Endothelial cell of umbilical vein (primary cell): ENCODE measurements at regions not wholly inside any gene's neighbourhood (a gene's known extent, or its start where the extent isn't known, plus 50 kb on each side); places are given as distances from the start of the nearest gene placed in this dataset.

Experiments used
- CTCF ChIP-seq, 2 donors: IDR thresholded peaks; 1 replicate in 1 of 2; 2 replicates in 1 of 2; pipeline ENCODE4 v1.5.1; 2011; ENCODE audit warnings: low read length in 2 of 2, mild to moderate bottlenecking in 2 of 2, moderate library complexity in 2 of 2, control low read depth in 1 of 2, inconsistent platforms in 1 of 2, low read depth in 1 of 2; ENCODE audit not compliant: insufficient read depth in 1 of 2; ENCODE audit errors: extremely low read depth in 1 of 2
- EZH2 ChIP-seq: IDR thresholded peaks from 2 replicates; pipeline ENCODE4 v1.6.1; 2012; ENCODE audit warnings: borderline replicate concordance, low read depth, mild to moderate bottlenecking, moderate library complexity, low read length, inconsistent platforms; ENCODE audit not compliant: severe bottlenecking
- GATA2 ChIP-seq: IDR thresholded peaks from 2 replicates; pipeline ENCODE4 v1.7.0; 2011; ENCODE audit warnings: low read depth, mild to moderate bottlenecking, moderate library complexity, mixed read lengths, low read length; ENCODE audit not compliant: insufficient read length, insufficient read depth
- POLR2A ChIP-seq: IDR thresholded peaks from 2 replicates; pipeline ENCODE4 v1.6.1; 2012; ENCODE audit warnings: low read depth, mild to moderate bottlenecking, control low read depth, low read length
- POLR2AphosphoS5 ChIP-seq: IDR thresholded peaks from 2 replicates; pipeline ENCODE4 v1.6.1; 2012; ENCODE audit warnings: low read depth, mild to moderate bottlenecking, control low read depth, low read length, moderate library complexity; ENCODE audit not compliant: insufficient read depth

GRCh38 chr7:97346349-97346748, 228.9 kb downstream of the SDHAF3 start:
- TF ChIP-seq EZH2 (no peak), POLR2A (no peak), CTCF (IDR thresholded peaks at IDR 0.05; ENCODE audit: extremely low read depth in 1 of 2, insufficient read depth in 1 of 2, low read depth in 1 of 2, low read length in 2 of 2) (no peak), POLR2AphosphoS5 (no peak), GATA2 (no peak)
